OCI-M1 (cell line): ENCODE measurements at regions not wholly inside any gene's neighbourhood (a gene's known extent, or its start where the extent isn't known, plus 50 kb on each side); places are given as distances from the start of the nearest gene placed in this dataset.

Experiments used
- DNase-seq: peaks from one replicate; lab custom pipeline; 2025; lab: John Stamatoyannopoulos, UW

DNA sequence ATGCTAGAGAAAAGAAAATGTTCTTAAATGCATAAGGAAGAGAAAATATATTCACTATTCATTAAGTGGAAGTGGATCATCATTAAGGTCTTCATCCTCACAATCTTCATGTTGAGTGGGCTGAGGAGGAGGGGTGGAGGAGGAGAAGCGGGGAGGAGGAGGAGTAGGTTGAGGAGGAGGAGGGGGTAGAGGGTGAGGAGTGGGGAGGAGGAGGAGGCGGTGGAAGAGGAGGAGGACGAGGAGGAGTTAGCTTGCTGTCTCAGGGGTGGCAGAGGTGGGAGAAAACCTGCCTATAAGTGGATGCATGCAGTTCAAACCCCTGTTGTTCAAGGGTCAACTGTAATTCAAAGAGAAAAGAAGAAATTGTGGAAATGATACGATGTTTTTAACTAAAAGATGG is 71.6 kb downstream of the MYEOV start:
- no peak for DNase-seq

DNA sequence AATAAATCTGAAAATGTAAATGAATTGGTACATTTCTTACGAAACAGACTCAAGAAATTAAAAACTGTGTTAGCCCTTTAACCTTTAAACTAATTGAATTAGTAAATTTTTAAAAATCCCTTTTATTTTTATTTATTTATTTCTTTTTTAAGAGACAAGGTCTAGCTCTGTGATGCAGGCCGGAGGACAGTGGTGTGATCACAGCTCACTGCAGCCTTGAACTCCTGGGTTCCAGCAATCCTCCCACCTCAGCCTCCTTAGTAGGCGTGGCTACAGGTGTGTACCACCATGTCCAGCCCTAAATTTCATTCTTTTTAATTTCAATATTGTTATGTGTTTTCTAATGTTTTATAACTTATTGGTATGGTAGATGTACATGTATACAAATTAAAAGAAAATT is 72.6 kb downstream of the MYEOV start:
- no peak for DNase-seq

DNA sequence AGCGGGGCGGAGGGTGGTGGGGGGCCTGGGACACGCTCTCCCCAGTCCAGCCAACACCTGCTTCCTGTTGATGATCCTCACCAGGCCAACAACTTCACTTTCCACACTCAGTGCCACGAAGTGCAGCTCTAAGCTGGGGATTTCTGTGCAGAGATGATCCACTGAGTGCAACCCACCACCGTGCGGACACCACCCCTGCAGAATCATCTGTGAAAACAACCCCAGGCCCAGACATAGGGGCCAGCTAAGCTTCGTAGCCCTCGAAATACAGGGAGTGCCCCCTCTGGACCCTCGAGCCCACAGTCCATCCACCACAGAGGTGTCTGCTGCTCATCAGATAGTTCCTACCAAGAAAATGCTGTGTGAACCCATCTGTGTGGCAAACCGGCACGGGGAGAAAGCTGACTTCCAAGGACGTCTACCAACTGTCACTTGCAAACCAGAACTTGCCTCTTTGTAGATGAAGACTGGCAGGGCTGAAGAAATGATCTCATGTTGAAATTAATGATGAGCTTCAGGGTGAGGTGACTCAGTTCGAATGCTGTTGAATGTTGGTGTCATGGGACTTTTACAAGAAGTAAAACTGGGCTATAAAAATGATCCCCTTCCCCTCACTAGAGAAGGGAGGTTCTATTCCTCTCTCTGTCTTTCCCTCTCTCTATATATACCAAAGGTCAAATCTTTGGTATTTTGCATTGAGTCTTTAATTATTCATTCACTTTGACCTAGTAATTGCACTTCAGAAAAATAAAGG is 73.4 kb downstream of the MYEOV start:
- no peak for DNase-seq

- no peak for DNase-seq
These were observed 74.3 kb downstream of the MYEOV start for GRCh38 chr11:69368119-69368880.

DNA sequence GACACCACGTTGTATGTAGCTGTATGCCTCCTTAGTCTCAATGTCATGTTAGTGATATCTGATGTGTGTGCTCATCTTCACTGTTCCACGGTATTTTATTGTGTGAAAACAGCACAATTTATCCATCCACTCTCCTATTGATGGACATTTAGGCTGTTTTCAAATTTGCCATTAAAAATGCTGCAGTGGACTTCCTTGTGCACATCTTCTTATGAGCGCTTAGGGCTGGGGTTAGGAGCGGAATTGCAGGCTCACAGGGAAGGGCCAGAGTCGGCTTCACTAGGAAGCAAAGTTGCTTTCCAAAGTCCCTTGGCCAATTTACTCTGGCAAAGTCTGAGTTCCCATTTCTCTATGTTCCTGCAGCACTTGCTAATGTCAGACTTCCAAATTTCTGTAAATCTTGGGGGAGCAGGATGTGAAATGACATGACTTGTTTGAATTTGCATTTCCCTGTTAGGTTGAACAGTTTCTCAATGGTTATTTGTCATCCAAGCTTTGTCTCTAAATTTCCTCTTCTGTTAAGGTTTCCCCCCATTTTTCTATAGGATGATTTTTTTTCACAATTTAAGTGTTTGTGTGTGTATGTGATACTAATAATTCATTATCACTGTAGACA is 75.4 kb downstream of the MYEOV start:
- DNase-seq: no peak

DNA sequence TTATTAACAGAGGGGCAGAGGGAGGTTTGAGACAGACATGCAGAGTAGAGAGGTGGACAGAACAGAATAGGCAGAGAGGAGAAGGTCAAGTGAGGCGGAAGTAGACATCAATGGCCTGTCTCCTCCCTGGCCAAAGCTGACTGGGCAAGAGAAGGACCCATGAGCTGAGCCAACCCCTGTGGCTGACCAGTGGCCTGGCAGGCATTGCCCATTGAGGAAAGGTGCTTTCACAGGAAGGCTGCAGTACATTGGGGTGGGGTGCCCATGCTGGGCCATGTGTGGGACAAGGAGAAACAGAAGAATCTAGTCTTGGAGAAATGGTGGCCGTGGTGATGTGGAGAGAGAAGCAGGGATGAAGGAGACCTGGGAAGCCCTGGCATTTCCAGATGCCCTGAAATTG is 76.0 kb downstream of the MYEOV start:
- no peak for DNase-seq

DNA sequence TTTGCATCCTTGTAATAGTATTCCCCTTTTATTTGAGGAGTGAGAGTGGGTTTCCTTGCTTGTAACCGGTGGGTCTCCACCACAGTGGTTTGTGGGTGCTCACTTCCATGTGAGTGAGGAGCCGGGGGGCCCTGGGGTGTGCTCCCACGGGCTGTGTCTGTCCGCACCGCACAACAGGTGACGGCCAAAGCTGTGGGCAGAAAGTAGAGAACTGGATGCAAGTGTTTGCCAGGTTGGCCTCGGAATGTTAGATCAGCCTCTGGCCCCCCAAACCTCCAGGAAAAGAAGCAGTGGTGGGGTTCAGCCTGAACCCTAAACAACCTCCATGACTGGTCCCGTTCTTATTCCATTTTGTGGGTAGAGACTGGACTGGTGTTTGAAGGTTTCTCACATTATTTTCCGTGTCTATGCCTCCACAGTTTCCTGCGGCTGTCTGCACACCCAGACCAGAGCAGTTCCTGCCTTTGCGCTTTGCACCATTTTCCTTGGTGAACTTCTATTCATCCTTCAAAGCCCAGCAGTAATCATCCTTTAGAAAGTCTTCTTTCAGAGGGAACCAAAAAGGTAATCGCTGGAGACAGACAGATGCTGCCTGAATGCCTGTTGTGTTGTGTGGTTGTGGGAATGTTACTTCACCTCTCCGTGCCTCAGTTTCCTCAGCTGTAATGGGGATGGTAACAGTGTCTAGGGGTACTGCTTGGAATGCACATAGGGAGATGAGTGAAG is 77.2 kb downstream of the MYEOV start:
- no peak for DNase-seq

DNA sequence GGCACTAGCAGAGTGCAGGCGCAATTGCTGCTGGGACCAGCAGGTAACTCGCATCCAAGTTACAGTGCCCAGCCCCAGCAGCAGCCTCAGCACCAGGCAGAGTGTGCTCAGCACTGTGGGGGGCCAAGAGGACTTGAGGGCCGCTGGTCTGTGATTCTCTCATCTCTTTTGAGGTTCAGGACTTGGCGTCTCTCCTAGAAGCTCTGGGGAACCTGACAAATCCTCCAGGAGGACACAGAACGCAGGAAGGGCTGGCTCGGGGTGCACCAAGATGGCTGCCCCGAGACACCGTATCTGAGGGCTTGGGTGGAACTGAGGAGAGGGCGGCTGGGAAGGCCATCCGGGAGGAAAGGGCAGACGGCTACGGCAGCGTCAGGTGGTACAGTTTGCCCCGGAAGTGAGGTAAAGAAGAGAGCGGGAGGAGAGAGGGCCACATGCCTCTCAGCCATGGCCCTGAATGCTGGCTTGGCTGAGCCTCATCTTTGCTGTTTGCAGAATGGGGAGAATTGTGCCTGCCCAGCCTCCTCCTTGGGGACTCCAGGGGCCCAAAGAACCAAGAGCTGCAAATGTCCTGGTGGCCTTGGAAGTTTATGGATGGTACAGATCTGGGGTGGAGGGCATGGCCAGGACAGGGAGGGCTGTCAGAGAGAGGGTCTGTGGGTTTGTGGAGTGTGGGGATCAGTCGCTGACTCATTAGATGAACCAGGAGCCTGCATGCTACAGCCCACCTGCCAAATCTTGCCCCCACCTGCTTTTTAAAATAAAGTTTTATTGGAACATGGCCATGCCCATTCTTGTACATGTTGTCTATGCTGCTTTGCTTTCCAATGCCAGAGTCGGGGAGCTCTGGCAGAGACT is 78.0 kb downstream of the MYEOV start:
- DNase-seq: no peak

GRCh38 chr11:69372589-69373250 is 78.8 kb downstream of the MYEOV start:
- no peak for DNase-seq

DNA sequence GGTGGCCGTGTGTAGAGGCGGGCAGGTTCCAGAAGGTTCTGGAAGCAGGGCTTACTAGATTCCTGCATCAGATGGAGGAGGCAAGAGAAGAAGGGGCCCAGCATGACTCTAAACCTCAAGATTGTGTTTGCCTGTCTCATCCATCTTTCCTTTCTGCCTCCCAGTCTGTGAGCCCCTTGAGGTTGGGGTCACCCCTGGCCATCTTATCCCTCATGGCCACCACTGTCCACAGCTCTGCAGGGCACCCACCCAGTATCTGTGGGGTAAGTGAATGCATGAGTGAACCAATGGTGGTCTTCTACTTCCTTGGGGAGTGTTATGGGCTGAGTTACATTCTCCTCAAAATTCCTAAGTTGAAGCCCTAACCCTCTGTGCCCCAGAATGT is 79.3 kb downstream of the MYEOV start:
- DNase-seq: no peak

- DNase-seq: no peak
These were observed 80.4 kb downstream of the MYEOV start for GRCh38 chr11:69374110-69374945.

- DNase-seq: no peak
These were observed 81.0 kb downstream of the MYEOV start for GRCh38 chr11:69374946-69375310.

DNA sequence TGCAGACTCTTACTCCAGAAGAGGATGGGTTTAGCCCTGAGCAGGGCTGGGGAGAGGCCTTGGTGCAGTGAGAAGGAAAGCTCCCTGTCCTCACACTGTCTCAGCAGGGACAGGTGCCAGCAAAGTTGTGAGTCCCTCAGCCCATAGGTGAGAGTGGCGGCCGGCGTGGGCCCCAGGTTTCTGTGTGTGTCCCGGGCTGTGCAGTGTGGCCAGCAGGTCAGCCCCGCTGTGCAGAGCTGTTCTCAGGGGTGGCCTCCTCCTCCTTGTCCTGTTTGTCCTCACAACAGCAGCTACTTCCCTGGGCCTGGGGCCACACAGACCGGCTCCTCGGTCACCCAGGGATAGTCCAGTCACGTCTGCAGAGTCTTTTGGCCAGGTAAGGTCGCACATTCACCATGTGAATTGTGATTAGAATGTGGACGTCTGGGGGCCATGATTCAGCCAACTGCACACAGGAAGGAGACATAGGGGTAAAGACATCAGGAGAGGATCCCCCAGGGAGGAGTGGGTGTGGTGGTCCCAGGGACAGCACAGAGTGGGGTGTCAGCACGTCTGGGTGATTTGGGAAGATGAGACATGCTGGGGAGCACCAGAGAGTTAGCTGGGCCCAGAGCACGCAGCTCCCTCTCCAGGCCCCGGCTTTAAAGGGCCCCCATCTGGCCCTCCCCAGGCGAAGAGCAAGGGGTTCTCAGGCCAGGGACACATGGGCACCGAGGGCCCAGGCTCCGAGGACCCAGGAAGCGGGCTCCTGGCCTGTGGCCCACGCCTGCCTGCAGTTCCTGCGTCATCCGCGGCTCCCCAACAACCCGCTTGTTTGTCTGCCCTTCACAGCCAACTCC is 81.6 kb downstream of the MYEOV start:
- no peak for DNase-seq

GRCh38 chr11:69376155-69377028 is 82.4 kb downstream of the MYEOV start:
- no peak for DNase-seq

DNA sequence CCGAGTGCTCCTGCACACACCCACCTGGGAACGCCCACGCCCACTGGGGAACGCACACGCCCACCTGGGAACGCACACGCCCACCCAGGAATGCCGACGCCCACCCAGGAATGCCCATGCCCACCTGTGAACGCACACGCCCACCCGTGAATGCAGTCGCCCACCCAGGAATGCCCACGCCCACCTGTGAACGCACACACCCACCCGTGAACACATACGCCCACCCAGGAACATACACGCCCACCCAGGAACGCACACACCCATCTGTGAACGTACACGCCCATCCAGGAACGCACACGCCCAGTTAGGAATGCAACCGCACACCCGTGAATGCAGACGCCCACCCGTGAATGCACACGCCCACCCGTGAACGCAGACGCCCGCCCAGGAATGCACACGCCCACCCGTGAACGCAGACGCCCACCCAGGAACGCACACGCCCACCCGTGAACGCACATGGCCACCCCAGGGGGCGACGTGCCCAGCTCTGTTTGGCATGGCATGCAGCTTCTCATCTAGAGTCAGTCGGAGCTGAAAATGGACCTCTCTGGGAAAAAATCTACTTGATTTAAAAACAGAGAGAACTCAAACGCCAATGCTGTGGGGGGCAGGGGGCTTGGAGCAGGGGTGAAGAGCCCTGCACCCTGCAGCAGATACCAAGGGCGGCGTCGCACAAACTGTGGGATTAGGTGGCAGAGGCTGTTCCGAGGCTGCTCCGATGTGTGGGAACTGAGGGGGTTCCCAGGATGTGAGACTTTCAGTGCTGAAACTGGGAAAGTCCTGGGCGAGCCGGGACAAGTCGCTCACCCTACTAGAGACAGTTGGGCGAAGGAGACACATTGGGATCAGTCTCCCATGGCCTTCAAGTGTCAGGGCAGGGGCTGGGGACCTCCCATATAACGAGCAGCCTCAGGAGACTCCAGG is 83.3 kb downstream of the MYEOV start:
- DNase-seq: no peak

DNA sequence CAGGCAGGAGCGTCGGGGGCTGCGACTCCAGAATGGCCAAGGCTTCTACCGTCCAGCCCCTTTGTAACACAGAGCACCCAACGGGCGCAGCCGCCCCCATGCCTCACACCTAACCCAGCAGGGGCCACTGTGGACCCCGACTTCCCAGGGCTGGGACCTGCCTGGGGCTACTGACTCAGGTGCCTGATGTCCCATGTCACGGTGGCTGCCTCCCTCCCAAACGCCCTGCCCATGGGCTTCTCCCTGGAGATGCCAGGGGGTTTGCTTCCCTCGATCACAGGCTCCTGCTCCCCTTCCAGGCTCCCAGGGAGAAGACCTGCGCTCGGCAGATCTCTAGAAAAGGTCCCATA is 84.0 kb downstream of the MYEOV start:
- no peak for DNase-seq
